Pancreas (tissue), 10 donors: ENCODE measurements at regions not wholly inside any gene's neighbourhood (a gene's known extent, or its start where the extent isn't known, plus 50 kb on each side); places are given as distances from the start of the nearest gene placed in this dataset.
A peak's percentile ranks its signal among the peaks of the same experiment; 100 is the strongest.

Experiments used
- ATAC-seq, 4 donors: fragments of 200-7000 bp; cut with Tn5 transposase; one replicate each; pipeline versions ENCODE4 v1.8.0 to v1.9.1; 2020; ENCODE audit warnings: mild to moderate bottlenecking in 4 of 4, moderate library complexity in 4 of 4
- DNase-seq, 6 donors: peaks; one replicate each; pipeline ENCODE4 v3.0.0-alpha.2; 2020
- FAIRE-seq: peaks from 2 replicates; lab custom pipeline; 2012; peaks lifted over from hg19 to GRCh38; lab: Jason Lieb, UNC
- H3K27ac ChIP-seq, 4 donors: fragments of 200-600 bp; sonication (generic); 1 replicate in 3 of 4; 2 replicates in 1 of 4; pipeline versions ENCODE4 v1.5.0 to v1.8.0; 2020
- H3K27me3 ChIP-seq, 4 donors: fragments of 200-600 bp; one replicate each; pipeline ENCODE4 v1.8.0; 2021
- H3K36me3 ChIP-seq, 3 donors: fragments of 200-600 bp; sonication (generic) in 1 of 3; one replicate each; pipeline versions ENCODE4 v1.5.0 to v1.8.0; 2020 to 2021
- H3K4me1 ChIP-seq, 3 donors: fragments of 200-600 bp; one replicate each; pipeline ENCODE4 v1.8.0; 2021
- H3K4me3 ChIP-seq, 4 donors: fragments of 200-600 bp; sonication (generic) in 2 of 4; one replicate each; pipeline versions ENCODE4 v1.5.0 to v1.8.0; 2020 to 2021
- H3K9me3 ChIP-seq, 4 donors: fragments of 200-600 bp; one replicate each; pipeline ENCODE4 v1.8.0; 2021
- WGBS, 2 donors: extraction: QIAGEN DNeasy Blood & Tissue Kit; methylation state at CpG; one replicate each; pipeline ENCODE4 v1.1.7; 2013; 5-methylcytosine and 5-hydroxymethylcytosine counted together
- intact Hi-C, 3 donors: fragments of 100-400 bp; cut with DNase I; formaldehyde crosslinking; loops; one replicate each; pipeline versions ENCODE4 v1.11.1 to v1.14.2; 2022
- TF ChIP-seq, protein P1 (sequence below), 4 donors: fragments of 200-600 bp; sonication (generic) in 3 of 4; IDR thresholded peaks; one replicate each; pipeline versions ENCODE4 v1.5.0 to v1.8.0; 2021; ENCODE audit warnings: antibody characterized with exemption in 4 of 4
- donor health status: healthy with polysubstance abuse.
- donor health status: DM: no; HTN: no; CAD: no; lungs with moderate emphysema.
- donor health status: DM: no; HTN: no; CAD: no.
- donor health status: control.
- donor health status: control.
- donor health status: Bipolar disorder and iron deficiency.
- donor health status: DM: yes; HTN: yes; CAD: no.
- donor health status: DM: no; HTN: no; CAD: no.
- donor health status: DM: no; HTN: no; CAD: no.
- donor health status: DM: yes; HTN: yes; CAD: no.

DNA sequence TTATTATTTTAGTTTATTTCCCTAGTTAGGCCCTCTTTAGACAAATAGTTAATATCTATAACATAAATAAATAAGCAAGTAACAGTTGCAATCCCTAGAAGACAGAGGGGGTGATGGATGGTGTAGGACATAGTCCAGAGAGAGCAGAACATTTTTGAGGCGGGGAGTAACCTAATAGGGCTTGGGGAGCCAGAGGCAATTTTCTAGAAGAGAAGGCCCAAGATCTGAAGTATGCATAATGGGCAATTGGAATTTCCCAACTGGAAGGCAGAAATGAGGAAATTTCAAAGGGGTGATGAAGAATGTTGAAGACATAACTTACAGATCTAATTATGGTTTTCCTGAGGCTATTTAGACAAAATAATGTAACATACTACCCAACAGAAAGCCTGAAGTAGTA, 525.7 kb downstream of the TUSC7 start:
- H3K4me1 ChIP-seq, result no peaks in the 10 kb centered on the region

GRCh38 chr3:117238806-117239205, 529.2 kb downstream of the TUSC7 start:
- no peaks in the 10 kb centered on the region for H3K36me3 ChIP-seq
- ATAC-seq (no peak), FAIRE-seq (no peak), DNase-seq (peak in 1 of 6 donors; percentile 14)
- H3K27ac ChIP-seq, result no peak overlapping the region
- 90 to 94% methylated on average over 3 of the region's 3 CpGs for WGBS, 2 donors
- no peaks in the 10 kb centered on the region for H3K4me1 ChIP-seq
- TF ChIP-seq, protein P1, sequence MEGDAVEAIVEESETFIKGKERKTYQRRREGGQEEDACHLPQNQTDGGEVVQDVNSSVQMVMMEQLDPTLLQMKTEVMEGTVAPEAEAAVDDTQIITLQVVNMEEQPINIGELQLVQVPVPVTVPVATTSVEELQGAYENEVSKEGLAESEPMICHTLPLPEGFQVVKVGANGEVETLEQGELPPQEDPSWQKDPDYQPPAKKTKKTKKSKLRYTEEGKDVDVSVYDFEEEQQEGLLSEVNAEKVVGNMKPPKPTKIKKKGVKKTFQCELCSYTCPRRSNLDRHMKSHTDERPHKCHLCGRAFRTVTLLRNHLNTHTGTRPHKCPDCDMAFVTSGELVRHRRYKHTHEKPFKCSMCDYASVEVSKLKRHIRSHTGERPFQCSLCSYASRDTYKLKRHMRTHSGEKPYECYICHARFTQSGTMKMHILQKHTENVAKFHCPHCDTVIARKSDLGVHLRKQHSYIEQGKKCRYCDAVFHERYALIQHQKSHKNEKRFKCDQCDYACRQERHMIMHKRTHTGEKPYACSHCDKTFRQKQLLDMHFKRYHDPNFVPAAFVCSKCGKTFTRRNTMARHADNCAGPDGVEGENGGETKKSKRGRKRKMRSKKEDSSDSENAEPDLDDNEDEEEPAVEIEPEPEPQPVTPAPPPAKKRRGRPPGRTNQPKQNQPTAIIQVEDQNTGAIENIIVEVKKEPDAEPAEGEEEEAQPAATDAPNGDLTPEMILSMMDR (IDR thresholded peaks at IDR 0.05), result no peak
- intact Hi-C loops, result no loop called here
- no peaks in the 10 kb centered on the region for H3K27me3 ChIP-seq
- H3K9me3 ChIP-seq, result no peaks in the 10 kb centered on the region
- no peak overlapping the region for H3K4me3 ChIP-seq

More for the DNA sequence above, 525.7 kb downstream of the TUSC7 start:
- Histone ChIP-seq H3K27ac (no peak overlapping the region), H3K27me3 (no peaks in the 10 kb centered on the region), H3K9me3 (no peaks in the 10 kb centered on the region), H3K4me3 (no peak overlapping the region), H3K36me3 (no peaks in the 10 kb centered on the region)
- ATAC-seq (no peak), DNase-seq (no peak), FAIRE-seq (no peak)
- TF ChIP-seq, protein P1 (IDR thresholded peaks at IDR 0.05), result no peak
- intact Hi-C loops, result no loop called here
- 86 to 96% methylated on average over 1 of the region's 1 CpG for WGBS, 2 donors

DNA sequence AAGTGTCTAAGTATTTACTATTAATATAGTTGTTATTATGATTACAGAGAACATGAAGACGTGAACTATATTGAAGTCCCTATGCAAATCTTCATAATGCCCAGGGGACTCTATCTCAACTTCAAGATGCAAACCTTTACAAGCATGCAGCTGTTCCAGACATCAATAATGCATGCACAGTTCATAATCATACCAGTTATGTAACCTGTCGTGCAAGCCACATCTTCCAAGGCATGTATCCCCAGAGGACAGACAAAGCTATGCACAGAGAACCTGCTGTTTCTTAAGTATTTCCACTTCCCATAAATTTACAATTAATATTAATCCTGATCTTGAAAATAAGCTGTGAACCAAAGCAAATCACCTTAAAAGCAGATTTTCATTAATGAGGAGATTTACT, 534.1 kb downstream of the TUSC7 start:
- WGBS, 2 donors, result 81 to 83% methylated on average over 2 of the region's 2 CpGs
- no peak overlapping the region for H3K4me3 ChIP-seq
- DNase-seq, result no peak
- FAIRE-seq, result no peak
- no peaks in the 10 kb centered on the region for H3K4me1 ChIP-seq
- no peaks in the 10 kb centered on the region for H3K27me3 ChIP-seq
- H3K27ac ChIP-seq, result no peak overlapping the region
- intact Hi-C loops, result no loop called here
- no peak for ATAC-seq
- H3K9me3 ChIP-seq, result no peaks in the 10 kb centered on the region
- TF ChIP-seq, protein P1 (IDR thresholded peaks at IDR 0.05), result no peak
- no peaks in the 10 kb centered on the region for H3K36me3 ChIP-seq

DNA sequence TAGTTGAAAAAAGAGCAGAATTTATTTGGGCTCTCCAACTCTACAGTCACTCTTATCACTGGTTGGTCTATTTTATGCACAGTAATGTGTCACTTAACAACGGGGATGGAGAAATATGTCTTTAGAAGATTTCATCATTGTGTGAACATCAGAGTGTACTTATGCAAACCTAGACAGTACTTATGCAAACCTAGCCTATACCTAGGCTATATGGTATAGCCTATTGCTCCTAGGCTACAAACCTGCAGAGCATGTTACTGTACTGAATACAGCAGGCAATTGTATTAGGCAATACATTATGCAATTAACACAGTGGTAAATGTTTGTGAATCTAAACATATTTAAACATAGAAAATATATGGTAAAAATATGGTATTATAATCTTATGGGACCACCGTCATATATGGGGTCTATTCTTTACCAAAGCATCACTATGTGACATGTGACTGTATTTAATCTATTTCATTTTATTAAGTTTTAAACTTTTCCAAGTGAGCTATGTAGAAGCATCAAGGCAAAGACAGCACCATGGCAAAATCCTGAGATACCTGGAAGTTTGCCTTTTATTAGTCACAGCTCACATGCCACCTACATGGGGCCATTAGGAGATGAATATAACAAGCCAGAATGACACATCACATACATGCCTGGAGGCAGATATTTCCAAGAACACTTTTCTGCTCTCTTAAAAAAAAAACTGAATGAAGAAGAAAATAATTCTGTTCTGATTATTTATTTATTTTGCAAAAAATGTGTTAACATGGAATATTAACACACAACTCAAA, 537.4 kb downstream of the TUSC7 start:
- TF ChIP-seq, protein P1 (IDR thresholded peaks at IDR 0.05), result no peak
- H3K27ac ChIP-seq, result no peak overlapping the region
- intact Hi-C loops, result no loop called here
- no peak for FAIRE-seq
- H3K4me3 ChIP-seq, result no peak overlapping the region
- H3K4me1 ChIP-seq, result no peaks in the 10 kb centered on the region
- no peaks in the 10 kb centered on the region for H3K36me3 ChIP-seq
- no peaks in the 10 kb centered on the region for H3K9me3 ChIP-seq
- no peak for ATAC-seq
- 64 to 84% methylated on average over 2 of the region's 2 CpGs for WGBS, 2 donors
- no peak for DNase-seq
- no peaks in the 10 kb centered on the region for H3K27me3 ChIP-seq

GRCh38 chr3:117248153-117248552, 538.6 kb downstream of the TUSC7 start:
- Histone ChIP-seq H3K36me3 (no peaks in the 10 kb centered on the region), H3K4me1 (no peaks in the 10 kb centered on the region), H3K27me3 (no peaks in the 10 kb centered on the region), H3K4me3 (no peak overlapping the region), H3K27ac (no peak overlapping the region), H3K9me3 (no peaks in the 10 kb centered on the region)
- no peak for ATAC-seq
- intact Hi-C loops, result no loop called here
- whole genome bisulfite sequencing, 2 donors, result 87 to 91% methylated on average over 1 of the region's 1 CpG
- no peak for DNase-seq
- TF ChIP-seq, protein P1 (IDR thresholded peaks at IDR 0.05), result no peak
- no peak for FAIRE-seq
